ENCODE measurements at regions not wholly inside any gene's neighbourhood (a gene's known extent, or its start where the extent isn't known, plus 50 kb on each side); places are given as distances from the start of the nearest gene placed in this dataset.

GRCh38 chr5:15183520-15183919, 311.9 kb upstream of the ANKH start:
- ChIA-PET CTCF (interaction anchor here (1.0 to 1.5 kb wide), 2 partner anchors 78 to 498 kb away, joined by 3 to 9 read pairs; no protein-coding TSS in a partner anchor), POLR2A (no interaction called here)
- Histone ChIP-seq H3K27ac (ENCODE audit: insufficient read depth, low read depth, low read length) (no peak overlapping the region), H4K20me1 (replicated peaks; ENCODE audit: control insufficient read depth, extremely low read depth, insufficient read depth, low read length) (no peaks in the 10 kb centered on the region), H3K9ac (replicated peaks; ENCODE audit: extremely low read depth, insufficient read depth, low read length) (no peak overlapping the region), H3K27me3 (ENCODE audit: control insufficient read depth in 2 of 2, insufficient read depth in 2 of 2, low read length in 2 of 2) (peaks cover 2 to 5% of the 10 kb centered on the region in 2 experiments), H2AFZ (ENCODE audit: low read depth, low read length) (no peak overlapping the region), H3K4me1 (ENCODE audit: control insufficient read depth, extremely low read depth, insufficient read depth, low read length) (no peaks in the 10 kb centered on the region), H3K9me1 (replicated peaks; ENCODE audit: control insufficient read depth, extremely low read depth, insufficient read depth, low read length) (no peaks in the 10 kb centered on the region), H3K79me2 (ENCODE audit: control insufficient read depth, insufficient read depth, low read length) (no peaks in the 10 kb centered on the region), H3K36me3 (ENCODE audit: control insufficient read depth in 2 of 2, extremely low read depth in 1 of 2, insufficient read depth in 2 of 2, low read length in 2 of 2) (no peaks in the 10 kb centered on the region), H3K4me2 (ENCODE audit: insufficient read depth, low read length) (no peak overlapping the region), H3K9me3 (replicated peaks; ENCODE audit: control insufficient read depth, insufficient read depth, low read length) (no peaks in the 10 kb centered on the region), H3K4me3 (replicated peaks in 1 of 3; ENCODE audit: insufficient read depth in 1 of 3, low read depth in 1 of 3, low read length in 3 of 3) (no peak overlapping the region)
- intact Hi-C loops (cut with micrococcal nuclease) (no loop called here), dilution Hi-C loops (cut with MboI; ENCODE audit: extremely low pct_ligation_motif_present, low sequenced_read_pairs) (no loop called here)
- no peak for TF ChIP-seq JUN (IDR thresholded peaks at IDR 0.05; ENCODE audit: borderline replicate concordance, insufficient read depth, insufficient read length, low read depth)
- no peak for TF ChIP-seq GATA2 (IDR thresholded peaks at IDR 0.05; ENCODE audit: insufficient read depth, insufficient read length, low read depth, low read length)
- no peak for TF ChIP-seq MAX (IDR thresholded peaks at IDR 0.05; ENCODE audit: insufficient read depth, insufficient read length)
- no peak for TF ChIP-seq FOS (IDR thresholded peaks at IDR 0.05; ENCODE audit: borderline replicate concordance, insufficient read depth, low read length)
- TF ChIP-seq POLR2AphosphoS5 (IDR thresholded peaks at IDR 0.05; ENCODE audit: insufficient read depth, low read depth, low read length), result no peak
- TF ChIP-seq MYC (IDR thresholded peaks at IDR 0.05; ENCODE audit: low read depth, low read length), result no peak
- TF ChIP-seq EZH2 (IDR thresholded peaks at IDR 0.05; ENCODE audit: borderline replicate concordance, low read depth, low read length, severe bottlenecking), result no peak
- TF ChIP-seq POLR2A (IDR thresholded peaks at IDR 0.05; ENCODE audit: low read depth, low read length), result no peak
- DNase-seq (ENCODE audit: low read depth, low spot score) (no peak), FAIRE-seq (peak; percentile 18)
- BruUV-seq (replicated peaks), result no TSS peak

GRCh38 chr5:15170173-15170572, 298.6 kb upstream of the ANKH start:
- dilution Hi-C loops (cut with MboI; ENCODE audit: extremely low pct_ligation_motif_present, low sequenced_read_pairs), result no loop called here
- FAIRE-seq (no peak), DNase-seq (ENCODE audit: low read depth, low spot score) (no peak)
- H2AFZ ChIP-seq (ENCODE audit: low read depth, low read length), result no peak overlapping the region
- H3K4me2 ChIP-seq (ENCODE audit: insufficient read depth, low read length), result no peak overlapping the region
- no peak overlapping the region for H3K4me3 ChIP-seq (replicated peaks in 1 of 3; ENCODE audit: insufficient read depth in 1 of 3, low read depth in 1 of 3, low read length in 3 of 3)
- no peak overlapping the region for H3K27ac ChIP-seq (ENCODE audit: insufficient read depth, low read depth, low read length)
- H3K79me2 ChIP-seq (ENCODE audit: control insufficient read depth, insufficient read depth, low read length), result no peaks in the 10 kb centered on the region
- no peaks in the 10 kb centered on the region for H3K9me1 ChIP-seq (replicated peaks; ENCODE audit: control insufficient read depth, extremely low read depth, insufficient read depth, low read length)
- no peaks in the 10 kb centered on the region for H3K9me3 ChIP-seq (replicated peaks; ENCODE audit: control insufficient read depth, insufficient read depth, low read length)
- no TSS peak for BruUV-seq (replicated peaks)
- H3K27me3 ChIP-seq (ENCODE audit: control insufficient read depth in 2 of 2, insufficient read depth in 2 of 2, low read length in 2 of 2), result no peaks in the 10 kb centered on the region
- no peaks in the 10 kb centered on the region for H3K36me3 ChIP-seq (ENCODE audit: control insufficient read depth in 2 of 2, extremely low read depth in 1 of 2, insufficient read depth in 2 of 2, low read length in 2 of 2)
- no peaks in the 10 kb centered on the region for H3K4me1 ChIP-seq (ENCODE audit: control insufficient read depth, extremely low read depth, insufficient read depth, low read length)
- H3K9ac ChIP-seq (replicated peaks; ENCODE audit: extremely low read depth, insufficient read depth, low read length), result no peak overlapping the region
- TF ChIP-seq JUN (IDR thresholded peaks at IDR 0.05; ENCODE audit: borderline replicate concordance, insufficient read depth, insufficient read length, low read depth) (no peak), POLR2A (IDR thresholded peaks at IDR 0.05; ENCODE audit: low read depth, low read length) (no peak), CTCF (IDR thresholded peaks at IDR 0.05; ENCODE audit: extremely low read depth in 1 of 2, insufficient read depth in 1 of 2, low read depth in 1 of 2, low read length in 2 of 2) (no peak), POLR2AphosphoS5 (IDR thresholded peaks at IDR 0.05; ENCODE audit: insufficient read depth, low read depth, low read length) (no peak), FOS (IDR thresholded peaks at IDR 0.05; ENCODE audit: borderline replicate concordance, insufficient read depth, low read length) (no peak), MYC (IDR thresholded peaks at IDR 0.05; ENCODE audit: low read depth, low read length) (no peak), MAX (IDR thresholded peaks at IDR 0.05; ENCODE audit: insufficient read depth, insufficient read length) (no peak), GATA2 (IDR thresholded peaks at IDR 0.05; ENCODE audit: insufficient read depth, insufficient read length, low read depth, low read length) (no peak), EZH2 (IDR thresholded peaks at IDR 0.05; ENCODE audit: borderline replicate concordance, low read depth, low read length, severe bottlenecking) (no peak)
- no peaks in the 10 kb centered on the region for H4K20me1 ChIP-seq (replicated peaks; ENCODE audit: control insufficient read depth, extremely low read depth, insufficient read depth, low read length)
- ChIA-PET CTCF (no interaction called here), POLR2A (no interaction called here)
- intact Hi-C loops (cut with micrococcal nuclease), result no loop called here

All from endothelial cell of umbilical vein (primary cell).